Fibroblast of gingiva (primary cell): ENCODE measurements at regions not wholly inside any gene's neighbourhood (a gene's known extent, or its start where the extent isn't known, plus 50 kb on each side); places are given as distances from the start of the nearest gene placed in this dataset.
A peak's percentile ranks its signal among the peaks of the same experiment; 100 is the strongest.

Experiments used
- DNase-seq: peaks from one replicate; pipeline ENCODE4 v3.0.0-alpha.2; 2011; ENCODE audit warnings: low read depth

DNA sequence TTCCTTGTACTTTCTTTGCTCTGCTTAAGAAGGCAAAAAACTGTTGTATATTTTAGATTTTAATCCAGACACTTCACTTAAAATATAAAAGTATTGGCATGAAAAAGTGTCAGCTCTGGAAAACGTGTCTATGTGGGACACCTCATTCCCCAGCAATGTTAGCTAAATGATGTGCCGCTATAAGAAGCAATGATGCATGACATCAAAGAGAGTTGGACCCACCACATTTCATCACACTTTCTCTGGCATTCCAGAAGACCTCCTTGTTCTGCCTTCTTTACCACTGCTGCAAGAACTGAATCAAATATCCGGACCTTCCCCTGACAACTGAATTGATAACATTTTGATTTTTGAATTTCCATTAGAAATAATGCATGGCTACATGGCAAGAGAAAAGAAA lies 242.4 kb upstream of the TANK start:
- no peak for DNase-seq

DNA sequence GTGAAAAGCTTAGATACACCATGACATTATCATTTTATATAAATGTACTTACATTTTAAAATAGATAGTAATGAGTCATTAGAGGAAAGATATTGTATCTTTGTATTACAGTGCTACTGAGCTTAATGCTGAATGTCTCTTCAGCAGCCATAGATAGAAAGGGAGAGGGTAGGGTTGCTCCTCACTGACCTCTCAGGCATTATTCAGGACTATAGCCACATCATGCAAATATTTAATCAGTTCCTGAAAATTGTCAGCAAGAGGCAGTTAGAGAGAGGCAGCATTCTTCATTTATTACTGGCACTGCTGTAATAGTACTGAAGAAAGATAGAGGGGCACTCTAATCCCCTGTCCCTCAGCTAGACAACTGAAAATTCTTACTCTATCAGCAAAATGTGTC lies 242.0 kb upstream of the TANK start:
- DNase-seq = no peak

- peak; percentile 59 for DNase-seq
Observed at GRCh38 chr2:160918906-160919503, 241.2 kb upstream of the TANK start.

DNA sequence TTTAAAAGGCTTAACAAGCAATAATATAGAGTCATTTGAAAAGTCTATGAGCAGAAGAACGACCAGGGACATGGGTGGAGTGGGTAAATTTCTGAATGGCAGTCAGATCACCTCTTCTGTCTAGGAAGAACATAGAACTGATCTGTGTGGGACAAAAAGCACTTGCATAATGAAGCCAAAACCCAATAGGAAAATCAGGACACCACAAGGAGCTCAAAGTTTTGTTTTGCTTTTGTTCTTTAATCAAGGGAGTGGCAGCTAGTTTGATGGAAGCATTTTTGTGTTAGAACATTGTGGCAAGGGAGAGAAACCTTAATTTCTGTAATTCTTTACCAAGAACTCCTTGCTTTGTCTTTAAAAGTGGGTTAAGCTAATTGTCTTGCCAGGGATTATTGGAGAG lies 240.2 kb upstream of the TANK start:
- DNase-seq = no peak

DNA sequence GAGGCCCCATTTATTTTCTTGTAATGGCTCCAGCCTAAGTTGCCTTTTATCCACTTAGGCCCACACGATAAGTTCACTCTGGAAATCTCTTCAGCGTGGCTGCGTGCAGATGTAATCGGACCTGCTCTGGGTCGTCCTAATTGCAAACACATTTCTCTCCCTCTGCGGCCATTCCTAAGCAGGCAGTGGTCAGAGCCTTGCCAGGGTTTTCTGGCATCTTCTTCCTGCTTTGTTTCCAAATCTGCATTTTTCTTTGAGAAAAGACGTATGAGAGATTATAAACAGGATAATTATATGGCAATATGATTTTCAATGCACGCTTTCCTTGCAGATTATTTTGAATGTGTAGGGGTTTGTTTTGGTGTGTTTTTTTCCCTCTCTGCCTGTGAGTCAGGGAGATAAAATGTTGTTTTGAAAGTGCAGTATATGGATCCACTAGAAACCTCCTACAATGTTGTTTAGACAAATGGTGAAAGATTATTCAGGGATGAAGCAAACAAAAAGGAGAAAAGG lies 239.4 kb upstream of the TANK start:
- DNase-seq = peak; percentile 100

- DNase-seq = peak; percentile 42
Observed at GRCh38 chr2:160921386-160921964, 238.8 kb upstream of the TANK start.

DNA sequence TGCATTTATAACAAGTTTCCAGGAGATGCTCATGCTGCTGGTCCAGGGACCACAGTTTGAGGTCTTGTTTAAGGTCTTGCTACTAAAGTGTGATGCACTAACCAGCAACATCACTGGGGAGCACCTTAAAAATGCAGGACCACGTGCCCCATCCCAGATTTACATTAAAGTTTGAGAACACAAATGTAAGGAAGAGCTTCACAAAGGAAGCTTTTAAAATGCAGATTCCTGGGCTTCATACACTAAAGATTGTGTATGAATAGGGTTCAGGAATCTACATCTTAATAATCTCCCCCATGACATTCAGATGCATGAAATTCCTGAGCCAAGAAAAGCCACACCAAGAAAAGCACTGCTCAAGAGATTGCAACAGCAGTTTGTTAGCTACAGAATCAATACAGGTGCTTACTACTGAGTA lies 235.3 kb upstream of the TANK start:
- DNase-seq = no peak

- no peak for DNase-seq
Observed at GRCh38 chr2:160925956-160926355, 234.3 kb upstream of the TANK start.

DNA sequence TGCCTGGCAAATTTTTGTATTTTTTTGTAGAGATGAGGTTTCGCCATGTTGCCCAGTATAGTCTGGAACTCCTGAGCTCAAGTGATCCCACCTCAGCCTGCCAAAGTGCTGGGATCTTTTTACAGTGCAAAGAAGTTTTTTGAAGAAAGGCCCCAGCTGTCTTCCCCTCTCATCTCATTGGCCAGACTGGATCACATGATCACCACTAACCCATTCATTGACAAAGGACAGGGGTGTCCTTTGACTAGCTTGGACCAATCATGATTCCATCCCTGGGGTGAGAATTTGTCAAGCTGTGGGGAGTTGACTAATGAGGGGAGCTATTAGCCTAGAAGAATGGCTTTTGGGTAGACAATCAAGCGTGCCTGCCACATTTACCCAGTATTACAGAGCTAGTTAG lies 232.9 kb upstream of the TANK start:
- no peak for DNase-seq

GRCh38 chr2:160928854-160929301 lies 231.3 kb upstream of the TANK start:
- peak; percentile 92 for DNase-seq

GRCh38 chr2:160931531-160931930 lies 228.7 kb upstream of the TANK start:
- DNase-seq = no peak

GRCh38 chr2:160932960-160933359 lies 227.3 kb upstream of the TANK start:
- peak; percentile 94 for DNase-seq

GRCh38 chr2:160934263-160934662 lies 226.0 kb upstream of the TANK start:
- no peak for DNase-seq

- no peak for DNase-seq
Observed at GRCh38 chr2:160934991-160935390, 225.2 kb upstream of the TANK start.

GRCh38 chr2:160936044-160936806 lies 224.0 kb upstream of the TANK start:
- DNase-seq = no peak

DNA sequence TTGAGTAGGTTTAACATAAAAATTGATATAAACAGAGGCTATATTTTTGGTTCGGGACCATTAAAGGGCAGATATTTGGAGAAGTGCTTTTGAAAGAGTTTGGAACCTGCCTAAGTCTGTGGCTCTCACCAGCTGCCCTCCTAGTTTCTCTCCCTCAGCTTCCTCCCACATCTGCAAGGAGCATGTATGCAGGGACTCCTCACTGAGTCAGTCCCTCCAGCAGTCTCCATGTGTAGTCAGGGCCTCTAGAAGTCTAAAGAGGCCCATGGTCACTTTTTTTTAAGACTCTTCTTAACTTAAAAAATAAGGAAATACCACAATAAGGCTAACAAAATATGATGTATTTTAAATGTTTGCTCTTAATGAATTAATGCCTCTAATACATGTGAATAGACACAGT lies 220.0 kb upstream of the TANK start:
- DNase-seq = no peak

DNA sequence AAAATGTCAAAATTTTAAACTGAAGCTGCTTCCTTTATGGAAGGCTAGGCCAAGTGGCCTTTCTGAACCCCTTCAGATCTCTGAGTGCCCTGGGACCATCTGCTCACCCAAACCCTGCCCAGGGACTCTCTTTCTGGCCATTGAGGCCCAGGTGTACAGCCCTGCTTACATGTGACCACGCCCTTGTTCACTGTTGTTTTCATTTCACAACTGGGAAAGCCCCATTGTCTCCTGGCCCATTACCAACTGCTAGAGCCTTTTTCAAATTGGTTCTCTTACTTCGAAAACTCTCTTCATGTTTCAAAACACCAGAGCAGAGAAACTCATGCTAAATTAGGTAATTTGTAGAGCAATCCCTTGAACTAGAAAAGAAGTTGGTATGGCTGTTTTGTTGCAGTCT lies 219.5 kb upstream of the TANK start:
- peak; percentile 20 for DNase-seq

DNA sequence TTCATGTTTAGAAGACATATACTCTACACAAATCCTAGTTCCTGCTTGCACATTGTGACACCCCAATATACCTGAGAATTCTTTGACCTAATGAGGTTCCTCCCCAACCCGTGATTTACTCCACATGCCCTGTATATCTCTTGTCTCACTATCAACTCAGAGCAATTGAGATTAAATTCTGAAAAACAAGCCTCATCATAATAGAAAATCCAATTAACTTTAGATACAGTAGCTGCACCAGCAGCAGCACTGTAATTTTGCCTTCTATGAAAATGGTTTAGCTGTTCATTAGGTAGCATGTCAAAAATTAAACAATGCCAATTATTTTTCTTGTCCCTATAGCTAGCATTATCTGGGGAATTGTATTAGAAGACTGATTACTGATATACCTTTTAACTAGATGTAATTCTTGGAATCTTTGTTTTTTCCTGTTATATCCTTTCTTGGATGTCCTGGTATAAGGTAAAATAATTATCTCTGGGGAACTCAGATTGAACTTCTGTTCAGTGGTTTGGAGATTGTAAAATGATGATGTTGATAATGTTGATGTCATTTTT lies 218.9 kb upstream of the TANK start:
- no peak for DNase-seq

- no peak for DNase-seq
Observed at GRCh38 chr2:160942476-160943142, 217.6 kb upstream of the TANK start.

- no peak for DNase-seq
Observed at GRCh38 chr2:160943414-160943813, 216.8 kb upstream of the TANK start.

DNA sequence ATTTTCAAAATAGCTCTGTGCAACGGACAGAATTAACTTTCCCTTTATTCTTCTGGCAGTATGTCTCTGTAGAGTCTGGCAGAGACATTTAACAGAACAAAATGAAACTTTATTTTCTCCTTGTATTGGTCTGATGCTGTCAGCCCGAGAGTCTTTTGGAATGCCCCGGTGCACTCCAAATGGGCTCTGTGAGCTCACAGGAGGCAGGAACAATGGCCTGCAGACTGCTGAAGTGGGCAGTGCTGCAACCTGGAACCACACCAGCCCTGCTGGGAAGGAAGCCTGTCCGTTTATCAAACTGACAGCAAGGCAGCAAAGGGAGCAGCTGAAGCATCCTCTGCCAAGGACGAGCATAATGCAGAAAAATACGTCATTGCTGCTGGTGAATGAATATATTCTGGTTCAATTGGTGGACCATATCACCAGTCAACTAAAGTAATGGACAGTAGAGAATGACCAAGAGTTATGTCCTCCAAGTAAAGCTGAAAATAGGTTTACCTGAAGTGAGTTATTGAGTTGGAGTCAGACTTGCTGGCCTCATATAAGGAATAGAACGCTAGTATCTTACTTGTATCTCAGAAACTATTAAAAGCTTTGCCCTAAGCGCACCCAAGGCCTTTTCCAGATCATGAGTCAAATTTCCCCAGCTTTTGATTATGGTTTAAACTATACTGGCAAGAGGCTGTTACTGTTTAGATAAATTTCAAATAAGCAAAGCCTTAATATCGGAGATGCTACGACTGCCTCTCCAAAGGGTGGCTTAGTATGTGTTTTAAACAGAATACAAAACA lies 207.6 kb upstream of the TANK start:
- DNase-seq = no peak

GRCh38 chr2:160955578-160955977 lies 204.7 kb upstream of the TANK start:
- DNase-seq = no peak
